HepG2 (cell line): ENCODE measurements at regions not wholly inside any gene's neighbourhood (a gene's known extent, or its start where the extent isn't known, plus 50 kb on each side); places are given as distances from the start of the nearest gene placed in this dataset.

Source experiments
- AHR ChIP-seq: IDR thresholded peaks from 2 replicates; pipeline ENCODE4 v1.6.1; 2018; ENCODE audit warnings: missing genetic modification reagents, missing compliant biosample characterization
- ATF7 ChIP-seq, 2 experiments: fragments of 450-650 bp in 1 of 2; sonication (generic) in 1 of 2; formaldehyde crosslinking in 1 of 2; IDR thresholded peaks; 2 replicates each; pipeline versions ENCODE4 v1.4.0 to v1.6.1; 2016 to 2020; ENCODE audit warnings: antibody characterized with exemption in 1 of 2, mild to moderate bottlenecking in 1 of 2, missing genetic modification reagents in 1 of 2
- BRD4 ChIP-seq: sonication (generic); formaldehyde crosslinking; IDR thresholded peaks from 2 replicates; pipeline ENCODE4 v1.4.0; 2020; ENCODE audit warnings: missing genetic modification reagents
- CCDC6 ChIP-seq: sonication (generic); formaldehyde crosslinking; IDR thresholded peaks from 2 replicates; pipeline ENCODE4 v1.8.1; 2022; ENCODE audit warnings: mild to moderate bottlenecking, missing genetic modification reagents, moderate library complexity
- CREB1 ChIP-seq, 2 experiments: fragments of 450-650 bp in 1 of 2; IDR thresholded peaks; 2 replicates each; pipeline ENCODE4 v1.6.1; 2016 to 2017; ENCODE audit warnings: control low read depth in 1 of 2, mild to moderate bottlenecking in 1 of 2, missing compliant biosample characterization in 1 of 2, missing genetic modification characterization in 1 of 2
- HHEX ChIP-seq: IDR thresholded peaks from 2 replicates; pipeline ENCODE4 v1.6.1; 2016; ENCODE audit warnings: control low read depth
- HNF4G ChIP-seq, 2 experiments: sonication (generic) in 1 of 2; formaldehyde crosslinking in 1 of 2; IDR thresholded peaks; 2 replicates each; pipeline versions ENCODE4 v1.4.0 to v1.6.1; 2011 to 2020; ENCODE audit warnings: borderline replicate concordance in 2 of 2, low read depth in 2 of 2, mild to moderate bottlenecking in 2 of 2, low read length in 1 of 2, missing genetic modification reagents in 1 of 2, moderate library complexity in 1 of 2
- JUND ChIP-seq: sonication (generic); formaldehyde crosslinking; IDR thresholded peaks from 2 replicates; pipeline ENCODE4 v1.8.0; 2022; ENCODE audit warnings: mild to moderate bottlenecking, missing genetic modification reagents
- KDM6A ChIP-seq: IDR thresholded peaks from 2 replicates; pipeline ENCODE4 v1.6.1; 2016; ENCODE audit warnings: low read depth
- NRL ChIP-seq: sonication (generic); formaldehyde crosslinking; IDR thresholded peaks from 2 replicates; pipeline ENCODE4 v1.5.0; 2020; ENCODE audit warnings: missing genetic modification reagents, mild to moderate bottlenecking, moderate library complexity, borderline replicate concordance
- RBAK ChIP-seq: sonication (generic); formaldehyde crosslinking; IDR thresholded peaks from 2 replicates; pipeline ENCODE4 v1.5.1; 2020; ENCODE audit warnings: mild to moderate bottlenecking, missing genetic modification reagents
- TSC22D2 ChIP-seq: sonication (generic); formaldehyde crosslinking; IDR thresholded peaks from 2 replicates; pipeline ENCODE4 v1.5.1; 2020; ENCODE audit warnings: missing genetic modification reagents, mild to moderate bottlenecking, borderline replicate concordance
- ZBTB20 ChIP-seq: sonication (generic); formaldehyde crosslinking; IDR thresholded peaks from 2 replicates; pipeline ENCODE4 v1.8.1; 2023; ENCODE audit warnings: missing genetic modification reagents, low read depth, mild to moderate bottlenecking, borderline replicate concordance
- ZKSCAN1 ChIP-seq: fragments of 150-350 bp; IDR thresholded peaks from 2 replicates; pipeline ENCODE4 v1.6.1; 2014; ENCODE audit warnings: low read length
- ZNF235 ChIP-seq: sonication (generic); formaldehyde crosslinking; IDR thresholded peaks from 2 replicates; pipeline ENCODE4 v1.8.1; 2023; ENCODE audit warnings: mild to moderate bottlenecking, missing genetic modification reagents, borderline replicate concordance
- ZNF3 ChIP-seq: IDR thresholded peaks from 2 replicates; pipeline ENCODE4 v1.7.0; 2017; ENCODE audit warnings: inconsistent platforms
- TF ChIP-seq, protein P1 (sequence below), 2 experiments: sonication (generic) in 1 of 2; formaldehyde crosslinking in 1 of 2; IDR thresholded peaks; 2 replicates each; pipeline versions ENCODE4 v1.5.1 to v1.6.1; 2011 to 2020; ENCODE audit warnings: borderline replicate concordance in 1 of 2, low read depth in 1 of 2, low read length in 1 of 2, mild to moderate bottlenecking in 1 of 2, missing genetic modification reagents in 1 of 2, moderate library complexity in 1 of 2
- TF ChIP-seq, protein P2 (sequence below): sonication (generic); formaldehyde crosslinking; IDR thresholded peaks from 2 replicates; pipeline ENCODE4 v1.5.0; 2020; ENCODE audit warnings: missing genetic modification reagents, mild to moderate bottlenecking, borderline replicate concordance
- TF ChIP-seq, protein P3 (sequence below): sonication (generic); formaldehyde crosslinking; IDR thresholded peaks from 2 replicates; pipeline ENCODE4 v1.5.1; 2020; ENCODE audit warnings: mild to moderate bottlenecking, missing genetic modification reagents, moderate library complexity

DNA sequence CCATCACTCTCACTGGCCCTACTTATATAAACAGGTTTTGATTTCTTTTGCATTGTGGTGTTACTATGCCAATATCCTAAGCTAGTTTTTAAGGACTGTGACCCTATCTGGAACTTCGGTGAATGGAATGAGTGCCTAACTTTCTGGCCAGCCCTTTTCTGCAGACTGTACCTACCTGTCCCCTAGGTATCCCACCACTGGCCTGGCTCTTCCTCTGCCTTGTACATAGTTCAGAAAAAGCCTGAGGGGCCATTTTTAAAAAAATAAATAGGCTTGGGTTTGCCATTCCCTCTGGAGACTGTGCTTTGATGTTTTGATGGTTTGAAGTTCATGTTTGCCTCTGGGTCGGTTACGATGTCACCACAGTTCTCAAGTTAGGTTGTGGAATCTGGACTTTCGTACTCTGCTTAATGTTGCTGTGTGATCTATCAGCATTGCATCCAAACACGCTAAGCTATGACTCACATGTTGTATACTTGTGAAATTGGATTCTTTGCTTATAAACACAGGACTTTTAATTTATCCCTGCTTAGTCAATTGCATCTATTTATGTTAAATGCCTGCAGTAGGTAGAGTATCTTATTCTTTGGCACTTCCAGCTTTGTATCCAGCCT, 182.0 kb downstream of the ANKRD50 start (continued):
- TF ChIP-seq RBAK (CRISPR knock-in tag) (no peak), ATF7 (IDR thresholded peaks at IDR 0.05) (0 out of 2 replicates have a peak, but pooled peaks have one; percentile 54), ATF7 (CRISPR knock-in tag; IDR thresholded peaks at IDR 0.05) (peak; percentile 50; the same call in 1 of the 2 replicates), TSC22D2 (CRISPR knock-in tag) (no peak; the same call in 1 of the 2 replicates), BRD4 (CRISPR knock-in tag) (no peak; the same call in 1 of the 2 replicates), ZKSCAN1 (no peak), CREB1 (IDR thresholded peaks at IDR 0.05) (peak; percentile 74), CREB1 (CRISPR knock-in tag; IDR thresholded peaks at IDR 0.05) (peak; percentile 88), ZNF3 (CRISPR knock-in tag) (no peak), AHR (no peak), CCDC6 (CRISPR knock-in tag) (peak; percentile 81), ZNF235 (CRISPR knock-in tag) (no peak), HNF4G (IDR thresholded peaks at IDR 0.05; ENCODE audit: borderline replicate concordance, low read depth, low read length) (peak; percentile 98), HNF4G (CRISPR knock-in tag; IDR thresholded peaks at IDR 0.05; ENCODE audit: borderline replicate concordance, low read depth) (peak; percentile 92), ZBTB20 (CRISPR knock-in tag) (peak; percentile 90; the same call in 1 of the 2 replicates), JUND (CRISPR knock-in tag) (peak; percentile 95), NRL (no peak), KDM6A (CRISPR knock-in tag) (peak; percentile 99), HHEX (peak; percentile 71)
- TF ChIP-seq, protein P1, sequence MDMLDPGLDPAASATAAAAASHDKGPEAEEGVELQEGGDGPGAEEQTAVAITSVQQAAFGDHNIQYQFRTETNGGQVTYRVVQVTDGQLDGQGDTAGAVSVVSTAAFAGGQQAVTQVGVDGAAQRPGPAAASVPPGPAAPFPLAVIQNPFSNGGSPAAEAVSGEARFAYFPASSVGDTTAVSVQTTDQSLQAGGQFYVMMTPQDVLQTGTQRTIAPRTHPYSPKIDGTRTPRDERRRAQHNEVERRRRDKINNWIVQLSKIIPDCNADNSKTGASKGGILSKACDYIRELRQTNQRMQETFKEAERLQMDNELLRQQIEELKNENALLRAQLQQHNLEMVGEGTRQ (IDR thresholded peaks at IDR 0.05; ENCODE audit: low read depth, low read length) = no peak
- TF ChIP-seq, protein P1 (CRISPR knock-in tag; IDR thresholded peaks at IDR 0.05; ENCODE audit: borderline replicate concordance) = no peak
- TF ChIP-seq, protein P2, sequence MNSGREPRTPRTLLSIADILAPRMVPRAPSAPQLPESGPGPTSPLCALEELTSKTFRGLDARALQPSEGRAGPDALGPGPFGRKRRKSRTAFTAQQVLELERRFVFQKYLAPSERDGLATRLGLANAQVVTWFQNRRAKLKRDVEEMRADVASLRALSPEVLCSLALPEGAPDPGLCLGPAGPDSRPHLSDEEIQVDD (CRISPR knock-in tag) = no peak
- TF ChIP-seq, protein P3, sequence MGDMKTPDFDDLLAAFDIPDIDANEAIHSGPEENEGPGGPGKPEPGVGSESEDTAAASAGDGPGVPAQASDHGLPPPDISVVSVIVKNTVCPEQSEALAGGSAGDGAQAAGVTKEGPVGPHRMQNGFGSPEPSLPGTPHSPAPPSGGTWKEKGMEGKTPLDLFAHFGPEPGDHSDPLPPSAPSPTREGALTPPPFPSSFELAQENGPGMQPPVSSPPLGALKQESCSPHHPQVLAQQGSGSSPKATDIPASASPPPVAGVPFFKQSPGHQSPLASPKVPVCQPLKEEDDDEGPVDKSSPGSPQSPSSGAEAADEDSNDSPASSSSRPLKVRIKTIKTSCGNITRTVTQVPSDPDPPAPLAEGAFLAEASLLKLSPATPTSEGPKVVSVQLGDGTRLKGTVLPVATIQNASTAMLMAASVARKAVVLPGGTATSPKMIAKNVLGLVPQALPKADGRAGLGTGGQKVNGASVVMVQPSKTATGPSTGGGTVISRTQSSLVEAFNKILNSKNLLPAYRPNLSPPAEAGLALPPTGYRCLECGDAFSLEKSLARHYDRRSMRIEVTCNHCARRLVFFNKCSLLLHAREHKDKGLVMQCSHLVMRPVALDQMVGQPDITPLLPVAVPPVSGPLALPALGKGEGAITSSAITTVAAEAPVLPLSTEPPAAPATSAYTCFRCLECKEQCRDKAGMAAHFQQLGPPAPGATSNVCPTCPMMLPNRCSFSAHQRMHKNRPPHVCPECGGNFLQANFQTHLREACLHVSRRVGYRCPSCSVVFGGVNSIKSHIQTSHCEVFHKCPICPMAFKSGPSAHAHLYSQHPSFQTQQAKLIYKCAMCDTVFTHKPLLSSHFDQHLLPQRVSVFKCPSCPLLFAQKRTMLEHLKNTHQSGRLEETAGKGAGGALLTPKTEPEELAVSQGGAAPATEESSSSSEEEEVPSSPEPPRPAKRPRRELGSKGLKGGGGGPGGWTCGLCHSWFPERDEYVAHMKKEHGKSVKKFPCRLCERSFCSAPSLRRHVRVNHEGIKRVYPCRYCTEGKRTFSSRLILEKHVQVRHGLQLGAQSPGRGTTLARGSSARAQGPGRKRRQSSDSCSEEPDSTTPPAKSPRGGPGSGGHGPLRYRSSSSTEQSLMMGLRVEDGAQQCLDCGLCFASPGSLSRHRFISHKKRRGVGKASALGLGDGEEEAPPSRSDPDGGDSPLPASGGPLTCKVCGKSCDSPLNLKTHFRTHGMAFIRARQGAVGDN (CRISPR knock-in tag) = no peak
